HepG2 (cell line): ENCODE measurements at regions not wholly inside any gene's neighbourhood (a gene's known extent, or its start where the extent isn't known, plus 50 kb on each side); places are given as distances from the start of the nearest gene placed in this dataset.

Experiments
- ATF7 ChIP-seq, 2 experiments: fragments of 450-650 bp in 1 of 2; sonication (generic) in 1 of 2; formaldehyde crosslinking in 1 of 2; IDR thresholded peaks; 2 replicates each; pipeline versions ENCODE4 v1.4.0 to v1.6.1; 2016 to 2020; ENCODE audit warnings: antibody characterized with exemption in 1 of 2, mild to moderate bottlenecking in 1 of 2, missing genetic modification reagents in 1 of 2
- BCLAF1 ChIP-seq: fragments of 450-650 bp; IDR thresholded peaks from 2 replicates; pipeline ENCODE4 v1.6.1; 2017; ENCODE audit warnings: mild to moderate bottlenecking
- CTCF ChIP-seq: sonication (generic); formaldehyde crosslinking; IDR thresholded peaks from 2 replicates; pipeline ENCODE4 v1.5.0; 2020; ENCODE audit warnings: mild to moderate bottlenecking, missing genetic modification reagents, moderate library complexity
- HMGXB3 ChIP-seq: sonication (generic); formaldehyde crosslinking; IDR thresholded peaks from 2 replicates; pipeline ENCODE4 v1.4.0; 2020; ENCODE audit warnings: missing genetic modification reagents, borderline replicate concordance
- STAG1 ChIP-seq: sonication (generic); formaldehyde crosslinking; IDR thresholded peaks from 2 replicates; pipeline ENCODE4 v1.4.0; 2020; ENCODE audit warnings: missing genetic modification reagents
- TFAP4 ChIP-seq: sonication (generic); IDR thresholded peaks from 2 replicates; pipeline ENCODE4 v1.6.1; 2016; ENCODE audit warnings: low read depth, borderline replicate concordance

DNA sequence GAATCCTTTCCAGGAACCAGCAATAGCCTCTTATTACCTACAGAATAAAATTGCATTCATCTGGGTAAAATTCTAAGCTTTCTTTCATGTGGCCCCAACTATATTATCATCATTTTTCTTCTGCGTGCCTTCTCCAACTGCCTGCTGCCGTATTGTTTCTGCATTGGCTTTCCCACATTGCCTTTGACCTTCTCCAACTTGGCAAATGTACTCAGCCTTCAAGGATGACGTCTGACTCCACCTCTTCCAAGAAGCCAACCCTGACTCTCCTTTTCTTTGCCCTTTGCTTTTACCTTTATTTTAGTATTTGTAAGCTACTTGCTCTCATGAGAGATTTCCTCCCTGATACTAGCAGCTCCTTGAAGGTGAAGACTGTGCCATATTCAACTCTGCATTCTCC is 200.4 kb upstream of the FAM9B start:
- TF ChIP-seq STAG1 (CRISPR knock-in tag) (no peak), BCLAF1 (no peak), CTCF (CRISPR knock-in tag) (no peak), HMGXB3 (CRISPR knock-in tag) (no peak), ATF7 (IDR thresholded peaks at IDR 0.05) (no peak), ATF7 (CRISPR knock-in tag; IDR thresholded peaks at IDR 0.05) (no peak), TFAP4 (no peak)
